Pons (tissue), 1 donor: ENCODE measurements at regions not wholly inside any gene's neighbourhood (a gene's known extent, or its start where the extent isn't known, plus 50 kb on each side); places are given as distances from the start of the nearest gene placed in this dataset.

Experiments used
- DNase-seq: peaks from one replicate; pipeline ENCODE4 v3.0.0-alpha.2; 2016; ENCODE audit warnings: low spot score

DNA sequence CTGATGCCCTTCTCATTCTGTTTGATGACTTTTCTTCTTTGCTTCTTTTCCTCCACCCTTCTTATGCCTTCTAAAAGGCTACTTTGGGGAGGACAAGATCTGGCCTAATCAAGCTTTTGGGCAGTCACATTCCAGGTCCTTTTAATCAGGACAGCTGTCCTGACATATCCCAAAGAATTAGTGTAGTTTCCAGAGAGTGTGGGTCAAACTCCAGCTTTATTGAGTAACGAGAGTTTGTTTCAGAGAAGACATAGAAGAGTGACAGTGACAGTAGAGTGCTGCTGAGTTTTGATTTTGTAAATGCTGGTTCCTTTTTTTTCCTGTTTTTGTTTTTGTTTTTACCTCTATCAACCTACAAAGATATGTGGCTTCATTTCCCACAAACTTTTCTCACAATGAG, 158.4 kb upstream of the SESN3 start:
- no peak for DNase-seq

DNA sequence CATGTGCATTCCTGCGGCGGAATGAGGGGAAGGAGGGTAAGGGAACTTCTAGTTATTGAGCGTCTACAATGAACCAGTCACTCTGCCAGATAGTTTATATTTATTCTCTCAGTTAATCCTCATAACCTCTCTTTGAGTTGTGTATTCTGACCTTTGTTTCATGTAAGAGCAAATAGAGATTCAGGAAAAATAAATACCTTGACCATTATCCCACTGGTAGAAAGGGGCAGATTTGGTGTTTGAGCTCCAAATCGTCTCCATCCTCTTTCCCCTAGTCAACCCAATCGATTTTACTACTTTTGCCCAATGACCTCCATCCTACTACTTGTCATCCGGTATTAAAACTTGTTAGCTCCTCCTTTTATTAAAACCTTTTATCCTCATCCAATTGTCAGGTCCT, 157.1 kb upstream of the SESN3 start:
- DNase-seq, result no peak

- DNase-seq, result no peak
These were observed 156.3 kb upstream of the SESN3 start for GRCh38 chr11:95387325-95387724.

- DNase-seq, result no peak
These were observed 154.6 kb upstream of the SESN3 start for GRCh38 chr11:95385577-95385976.

DNA sequence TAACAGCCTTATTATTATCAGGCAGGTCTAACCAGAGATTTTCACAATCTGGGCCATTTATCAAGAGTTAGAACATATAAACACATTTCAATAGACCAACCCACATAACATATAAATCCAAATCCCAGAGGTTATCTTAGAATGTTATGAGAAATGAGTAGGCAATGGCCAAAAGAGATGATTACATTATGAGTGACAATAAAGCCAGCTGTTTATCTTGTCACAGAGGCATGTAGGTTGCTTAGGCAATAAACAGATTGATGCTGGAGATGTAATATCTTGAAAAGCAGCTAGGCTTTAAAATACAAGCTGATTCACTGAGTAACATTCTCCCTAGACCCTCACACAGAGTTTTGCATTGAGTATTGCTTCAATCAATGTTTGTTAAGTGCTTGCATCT, 148.5 kb upstream of the SESN3 start:
- no peak for DNase-seq

GRCh38 chr11:95378789-95379188, 147.8 kb upstream of the SESN3 start:
- DNase-seq, result no peak

DNA sequence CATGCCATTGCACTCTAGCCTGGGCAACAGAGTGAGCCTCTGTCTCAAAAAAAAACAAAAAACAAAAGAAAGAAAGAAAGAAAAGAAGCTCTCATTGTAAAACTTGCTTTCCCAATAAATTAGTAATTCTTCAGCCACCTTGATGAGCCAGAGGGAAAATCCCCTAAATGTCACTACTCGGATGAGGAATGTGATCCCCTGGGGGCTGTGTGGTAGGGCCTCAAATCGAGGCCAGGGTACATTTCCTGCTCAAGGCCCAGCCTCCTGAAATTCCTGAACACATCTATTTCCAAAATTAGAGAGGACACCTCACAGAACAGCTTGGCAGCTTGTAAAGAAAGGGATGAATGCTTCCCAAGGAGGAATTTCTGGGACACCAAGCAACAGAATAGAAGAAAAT, 147.1 kb upstream of the SESN3 start:
- DNase-seq, result no peak

GRCh38 chr11:95375886-95376285, 144.9 kb upstream of the SESN3 start:
- DNase-seq, result no peak

DNA sequence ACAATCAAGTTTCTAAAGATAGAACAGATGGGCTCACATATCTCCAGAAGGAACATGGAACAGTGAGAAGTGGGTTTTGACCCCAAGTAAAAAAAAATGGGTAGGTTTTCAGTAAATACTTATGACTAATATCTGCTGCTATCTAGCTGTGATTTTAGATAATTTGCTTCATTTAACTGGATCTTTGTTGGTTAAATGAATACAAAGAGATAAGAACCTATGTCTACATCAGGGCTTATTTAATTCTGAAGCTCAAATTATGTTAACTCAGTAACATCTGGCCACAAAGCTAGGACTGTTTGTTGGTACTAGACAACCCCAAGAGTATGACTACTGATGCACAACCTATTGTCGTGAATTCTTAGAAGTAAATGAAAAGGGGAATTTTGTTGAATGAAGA, 144.4 kb upstream of the SESN3 start:
- no peak for DNase-seq

DNA sequence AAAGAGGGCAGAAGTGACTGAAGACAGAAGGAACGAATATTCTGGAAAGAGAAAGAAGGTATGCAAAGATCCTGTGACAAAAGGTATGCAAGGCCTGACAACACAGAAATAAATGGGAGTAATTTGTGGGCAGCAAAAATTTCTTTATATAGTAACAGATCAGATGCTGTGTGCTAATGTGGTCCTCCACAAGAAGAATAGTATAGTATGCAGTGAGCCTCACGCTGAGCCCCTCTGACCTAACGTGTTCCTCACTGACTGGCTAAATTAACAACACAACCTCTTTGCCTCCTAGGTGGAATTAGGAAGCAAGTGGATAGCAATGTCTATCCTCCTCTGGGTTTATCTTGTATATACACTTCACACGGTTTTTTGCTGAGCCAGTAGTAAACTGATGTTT, 143.1 kb upstream of the SESN3 start:
- DNase-seq, result no peak

DNA sequence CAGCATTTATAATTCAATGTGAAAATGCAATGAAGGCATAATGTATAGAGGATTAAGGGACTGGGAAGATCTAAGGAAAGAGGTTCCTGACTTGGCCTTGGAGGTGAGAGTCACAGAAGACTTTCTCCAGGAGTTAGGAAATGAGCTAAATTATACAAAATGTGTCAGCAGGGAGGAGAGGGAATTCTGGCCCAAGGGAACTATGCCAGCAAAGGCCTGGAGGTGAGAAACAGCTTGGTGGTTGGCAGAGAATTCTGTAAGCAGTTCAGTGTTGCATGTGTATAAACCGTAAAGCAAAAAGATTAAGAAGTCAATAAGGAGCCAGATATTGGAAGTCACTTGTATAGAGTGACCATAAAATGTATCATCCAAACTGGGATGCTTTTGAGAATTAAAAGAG, 142.2 kb upstream of the SESN3 start:
- no peak for DNase-seq

DNA sequence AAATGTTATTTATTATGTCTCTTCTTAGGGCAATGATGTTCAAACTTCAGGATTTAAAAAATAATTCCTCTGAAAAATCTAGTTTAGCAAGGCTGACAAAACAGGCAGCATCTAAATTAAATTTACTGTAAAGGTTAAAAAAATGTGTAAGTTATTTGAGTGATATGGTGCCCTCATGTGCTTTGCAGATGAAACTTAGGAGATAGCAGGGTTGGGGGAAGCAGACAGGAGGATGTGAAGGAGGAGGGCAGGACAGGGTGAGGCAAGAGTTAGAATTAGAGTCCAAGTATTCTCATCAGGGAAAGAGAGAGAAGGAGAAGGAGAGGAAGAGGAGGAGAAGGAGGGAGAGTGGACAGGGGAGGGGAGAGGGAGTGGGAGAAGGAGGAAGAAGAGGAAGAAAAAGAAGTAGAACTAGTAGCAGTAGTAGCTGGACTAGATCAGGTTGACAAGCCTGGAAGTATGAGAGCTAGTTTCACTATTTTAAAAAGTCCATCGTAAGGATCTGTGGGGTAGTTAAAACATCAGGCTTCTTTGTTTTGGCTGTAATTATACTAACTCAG, 141.2 kb upstream of the SESN3 start:
- DNase-seq, result no peak

GRCh38 chr11:95371153-95371552, 140.2 kb upstream of the SESN3 start:
- peak; percentile 28 for DNase-seq

GRCh38 chr11:95367726-95368125, 136.7 kb upstream of the SESN3 start:
- no peak for DNase-seq

- peak; percentile 7 for DNase-seq
These were observed 134.3 kb upstream of the SESN3 start for GRCh38 chr11:95365348-95365747.

- no peak for DNase-seq
These were observed 133.6 kb upstream of the SESN3 start for GRCh38 chr11:95364324-95365295.

DNA sequence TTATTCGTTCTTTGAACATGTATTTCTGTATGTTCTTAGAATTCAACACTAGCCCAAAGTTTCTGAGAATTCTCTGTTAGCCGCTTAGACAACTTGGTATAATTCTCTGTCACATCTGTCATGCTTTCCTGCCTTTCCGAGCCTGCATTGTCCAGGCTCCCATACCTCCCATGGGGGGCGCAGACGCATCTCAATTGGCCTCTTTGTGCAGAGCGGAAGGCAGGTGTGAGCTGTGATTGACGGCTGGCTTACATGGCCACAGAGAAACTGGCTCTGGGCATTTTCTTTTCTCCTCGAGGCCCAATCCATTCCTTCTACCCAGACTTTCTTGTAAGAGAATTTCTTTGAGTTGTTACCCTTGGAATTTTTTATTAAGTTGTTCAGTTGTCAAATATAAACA, 132.7 kb upstream of the SESN3 start:
- peak; percentile 20 for DNase-seq

DNA sequence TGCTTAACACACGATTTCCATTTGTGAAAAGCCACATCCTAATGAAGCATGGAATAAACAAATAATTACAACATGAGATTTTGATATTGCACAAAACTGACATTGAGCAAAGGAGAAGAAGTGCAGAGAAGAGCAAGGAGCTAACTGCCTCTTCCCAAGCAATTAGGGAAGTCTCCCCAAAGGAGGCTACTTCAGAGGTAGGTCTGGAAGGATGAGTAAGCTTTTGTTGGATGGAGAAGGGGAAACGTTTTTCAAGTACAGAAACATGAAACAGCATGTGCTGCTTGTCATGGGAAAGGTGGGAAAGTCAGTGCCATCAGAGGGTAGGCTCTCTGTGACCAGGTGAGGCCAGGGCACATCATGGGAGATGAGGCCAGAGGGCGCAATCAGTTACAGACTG, 132.2 kb upstream of the SESN3 start:
- DNase-seq, result no peak

DNA sequence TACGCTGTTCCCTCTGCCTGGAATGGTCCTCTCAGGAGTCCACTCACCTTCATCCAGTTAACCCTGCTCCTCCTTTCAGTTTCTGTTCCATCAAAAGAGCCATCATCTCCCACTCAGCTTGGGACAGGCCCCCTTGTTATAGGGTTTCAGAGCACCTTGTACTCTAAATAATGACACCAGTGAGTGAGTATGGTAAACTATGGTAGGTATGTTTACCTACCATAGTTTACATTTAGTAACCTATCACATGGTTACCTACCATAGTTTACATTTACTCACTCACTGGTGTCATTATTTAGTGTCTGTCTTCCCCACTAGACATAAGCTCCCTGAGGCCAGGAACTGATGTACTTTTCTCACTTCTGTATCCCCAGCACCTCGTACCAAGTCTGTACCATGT, 130.2 kb upstream of the SESN3 start:
- no peak for DNase-seq

DNA sequence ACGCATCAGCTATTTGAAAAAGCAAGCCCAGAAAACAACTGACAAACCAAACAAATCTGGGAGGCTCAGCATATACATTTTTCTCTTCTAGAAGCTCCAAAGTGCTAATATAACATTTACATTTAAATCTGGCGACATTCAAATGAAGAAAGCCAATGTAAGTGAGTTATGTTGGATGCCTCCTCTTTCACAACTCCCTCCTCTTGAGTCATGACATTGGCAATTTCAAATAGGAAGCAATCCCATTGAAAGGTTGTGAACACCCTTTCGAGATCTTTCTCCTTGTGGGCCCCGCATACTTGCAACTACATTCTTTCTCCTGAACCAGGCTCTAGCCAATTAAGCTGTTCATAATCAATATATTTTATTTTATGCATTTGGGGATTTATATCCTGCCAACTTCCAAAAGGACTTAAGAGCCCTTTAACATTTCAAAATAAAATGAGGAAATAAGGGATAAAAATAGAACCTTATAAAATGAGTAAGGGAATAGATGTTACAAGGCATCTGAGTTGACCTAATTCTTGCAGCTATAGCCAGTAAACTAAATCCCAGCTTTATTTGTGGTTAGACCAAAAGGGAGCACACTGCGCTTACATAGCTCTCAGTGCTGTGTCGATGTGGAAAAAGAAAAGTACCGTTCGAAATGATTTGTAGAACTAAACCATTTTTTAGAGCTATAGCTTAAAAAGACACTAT, 129.5 kb upstream of the SESN3 start:
- no peak for DNase-seq

DNA sequence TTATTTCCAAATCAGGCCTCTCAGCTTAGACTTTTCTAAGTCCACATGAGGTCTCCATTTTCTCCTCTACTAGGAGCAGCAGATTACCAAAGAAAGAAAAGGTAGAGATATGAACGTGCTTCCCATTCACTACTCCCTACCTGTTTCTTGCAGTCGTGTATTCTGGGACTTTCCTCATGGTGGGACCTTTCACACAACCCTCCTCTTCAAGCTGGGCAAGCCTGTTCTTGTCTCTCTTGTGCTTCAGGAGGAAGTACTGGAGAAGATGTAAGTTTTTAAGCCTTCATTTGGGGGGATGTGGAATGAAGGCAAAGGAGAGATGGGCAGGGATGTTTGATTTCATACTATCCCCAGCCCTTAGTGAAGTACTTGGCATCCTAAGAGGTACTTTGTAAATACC, 128.8 kb upstream of the SESN3 start:
- no peak for DNase-seq

DNA sequence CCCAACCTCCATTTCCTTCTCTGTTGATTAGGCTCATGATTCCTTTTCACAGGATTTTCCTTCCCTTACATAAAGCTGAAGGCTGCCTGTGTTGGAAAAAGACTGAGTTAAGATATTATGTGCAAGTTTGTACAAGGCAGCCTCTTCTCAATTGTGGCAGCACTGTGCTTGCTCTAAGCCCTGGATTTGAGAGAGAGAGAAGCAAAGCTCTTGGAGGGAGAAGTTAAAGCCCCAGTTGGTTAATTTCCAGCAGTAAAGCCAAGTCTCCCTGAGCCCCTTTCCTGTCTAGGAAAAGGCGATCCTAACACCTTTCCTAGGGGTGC, 128.3 kb upstream of the SESN3 start:
- no peak for DNase-seq
